Keratinocyte (primary cell): ENCODE measurements at regions not wholly inside any gene's neighbourhood (a gene's known extent, or its start where the extent isn't known, plus 50 kb on each side); places are given as distances from the start of the nearest gene placed in this dataset.

Experiments used
- CTCF ChIP-seq, 3 experiments: IDR thresholded peaks in 1 of 3; conservative IDR thresholded peaks in 1 of 3; optimal IDR thresholded peaks in 1 of 3; 2 replicates in 2 of 3; 3 replicates in 1 of 3; pipeline versions ENCODE3 to v1.5.1; 2011; ENCODE audit warnings: low read length in 3 of 3, mild to moderate bottlenecking in 3 of 3, moderate library complexity in 2 of 3, control low read depth in 1 of 3, inconsistent platforms in 1 of 3; ENCODE audit not compliant: insufficient read depth in 2 of 3; ENCODE audit errors: extremely low read depth in 1 of 3
- EZH2 ChIP-seq: IDR thresholded peaks from one replicate; pipeline ENCODE4 v1.6.1; 2012; ENCODE audit warnings: inconsistent platforms, mild to moderate bottlenecking, low read length, moderate library complexity

GRCh38 chrX:10855845-10856244, 235.5 kb upstream of the MID1 start:
- TF ChIP-seq CTCF (optimal IDR thresholded peaks at IDR 0.05 in 1 of 3, IDR thresholded peaks at IDR 0.05 in 1 of 3, conservative IDR thresholded peaks at IDR 0.05 in 1 of 3; ENCODE audit: extremely low read depth in 1 of 3, insufficient read depth in 2 of 3, low read length in 3 of 3) (no peak), EZH2 (no peak)
